ENCODE measurements at regions not wholly inside any gene's neighbourhood (a gene's known extent, or its start where the extent isn't known, plus 50 kb on each side); places are given as distances from the start of the nearest gene placed in this dataset.
"Not testable (repeated sequence)": the region's sequence is repeated elsewhere in the genome, so short reads cannot be mapped to it uniquely, and the experiment has no call there.

- DNase-seq = no peak
Observed at GRCh38 chr5:172525307-172525995, 71.1 kb upstream of the SH3PXD2B start.

GRCh38 chr5:172524573-172525021 is 70.3 kb upstream of the SH3PXD2B start:
- DNase-seq = no peak

DNA sequence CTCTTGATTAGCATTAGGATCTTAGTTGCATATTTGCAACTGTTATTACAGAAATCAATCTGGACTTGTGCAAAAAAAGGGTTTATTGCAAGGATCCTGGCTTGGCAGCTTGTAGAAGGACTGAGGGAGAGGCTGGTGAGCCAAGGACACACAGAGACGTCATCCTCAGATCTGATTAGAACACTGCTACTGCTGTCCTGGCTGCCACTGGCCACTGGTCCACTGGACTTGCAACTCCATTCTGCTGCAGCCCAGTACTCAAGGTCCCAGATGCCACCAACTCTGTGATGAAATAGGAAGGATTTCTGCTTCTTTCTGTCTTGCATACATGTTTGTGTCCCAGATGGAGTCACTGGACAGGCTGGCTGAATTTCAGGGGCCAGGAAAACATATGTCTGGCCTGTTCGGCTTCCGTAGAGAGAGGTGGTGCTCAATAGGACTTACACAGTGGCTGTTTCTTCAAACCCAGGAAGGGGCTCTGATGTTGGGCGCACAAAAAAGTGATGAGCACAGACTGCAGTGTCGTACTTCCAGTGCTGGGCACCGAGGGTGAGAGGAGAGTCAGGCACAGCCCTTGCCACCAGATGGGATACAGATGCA is 68.9 kb upstream of the SH3PXD2B start:
- no peak for DNase-seq

DNA sequence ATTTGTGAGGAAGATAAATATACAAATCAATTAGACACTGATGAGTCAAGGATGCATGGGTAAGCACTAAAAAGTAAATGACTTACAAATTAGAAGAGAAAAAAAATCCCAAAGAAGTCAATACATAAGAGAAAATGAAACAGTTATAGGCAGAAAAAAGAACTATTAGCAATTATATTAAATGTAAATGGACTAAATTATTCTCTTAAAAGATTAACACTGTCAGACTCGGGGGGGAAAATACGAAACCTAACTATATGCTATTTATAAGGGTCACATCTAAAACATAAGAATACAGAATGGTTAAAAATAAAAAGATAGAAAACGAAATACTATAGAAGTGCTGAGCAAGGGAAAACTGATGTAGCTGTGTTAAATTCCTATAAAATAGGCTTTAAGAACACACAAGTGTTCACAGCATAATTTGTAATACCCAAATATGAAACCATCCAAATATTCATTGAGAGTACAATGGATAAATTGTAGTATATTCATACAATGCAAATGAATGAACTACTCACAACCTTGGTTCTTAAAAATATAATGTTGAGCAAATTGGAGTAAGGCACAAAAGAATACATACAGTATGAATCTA is 67.1 kb upstream of the SH3PXD2B start:
- DNase-seq = no peak

DNA sequence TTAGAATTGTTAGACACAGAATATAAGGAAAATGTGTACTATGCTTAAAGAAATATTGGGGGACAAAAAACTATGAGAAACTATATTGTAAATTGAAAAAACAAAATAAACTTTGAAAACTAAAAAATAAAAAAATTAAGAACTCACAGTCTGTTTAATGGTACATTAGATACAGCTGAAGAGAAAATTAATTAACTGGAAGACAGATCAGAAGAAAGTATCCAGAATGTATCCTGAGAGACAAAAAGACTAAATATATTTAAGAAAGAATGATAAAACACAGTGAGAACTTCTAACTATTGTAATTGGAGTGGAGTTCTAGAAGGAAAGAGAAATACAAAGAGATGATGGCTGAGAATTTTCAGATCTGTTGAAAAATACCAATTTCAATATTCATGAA is 57.6 kb upstream of the SH3PXD2B start:
- DNase-seq = no peak

- DNase-seq = no peak
Observed at GRCh38 chr5:172509405-172509781, 55.1 kb upstream of the SH3PXD2B start.

GRCh38 chr5:172508471-172509404 is 54.4 kb upstream of the SH3PXD2B start:
- DNase-seq = no peak

- DNase-seq = not testable (repeated sequence)
Observed at GRCh38 chr5:172507485-172507884, 53.2 kb upstream of the SH3PXD2B start.

DNA sequence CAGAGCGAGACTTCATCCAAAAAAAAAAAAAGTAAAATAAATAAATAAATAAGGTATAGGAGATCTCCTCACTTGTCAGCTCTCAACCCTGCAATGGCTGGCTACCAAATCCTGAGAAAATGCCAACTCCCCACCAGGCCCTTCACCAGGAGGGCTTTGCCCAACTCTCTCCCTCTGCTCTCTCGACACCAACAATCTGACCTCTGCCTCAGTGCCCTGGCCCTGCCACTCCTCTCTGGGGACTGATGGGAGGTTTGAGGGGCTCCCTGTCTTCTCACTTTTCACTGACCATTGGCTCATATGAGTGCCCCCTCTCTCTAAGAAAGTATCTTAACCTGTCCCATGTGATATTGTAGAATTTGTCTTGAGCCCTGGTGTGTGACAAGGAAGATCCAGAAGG is 52.6 kb upstream of the SH3PXD2B start:
- DNase-seq = no peak

DNA sequence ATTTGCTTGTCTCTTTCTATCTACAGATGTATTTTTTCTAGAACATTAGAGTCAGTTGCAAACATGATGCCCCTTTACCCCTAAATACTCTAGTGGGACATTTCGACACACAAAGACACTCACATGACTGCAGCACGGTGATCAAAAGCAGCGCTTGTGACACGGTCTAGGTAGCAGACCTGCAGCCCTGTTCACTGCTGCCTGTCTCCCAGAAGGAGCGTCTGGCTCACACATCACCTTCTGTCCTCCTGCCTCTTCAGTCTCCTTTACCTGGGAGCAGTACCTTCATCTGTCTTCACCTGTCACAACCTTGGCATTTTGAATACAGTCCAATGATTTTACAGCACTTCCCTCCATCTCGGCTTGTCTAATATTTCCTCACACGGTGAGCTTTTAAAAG is 51.9 kb upstream of the SH3PXD2B start:
- DNase-seq = no peak

- no peak for DNase-seq
Observed at GRCh38 chr5:172505845-172506244, 51.5 kb upstream of the SH3PXD2B start.

DNA sequence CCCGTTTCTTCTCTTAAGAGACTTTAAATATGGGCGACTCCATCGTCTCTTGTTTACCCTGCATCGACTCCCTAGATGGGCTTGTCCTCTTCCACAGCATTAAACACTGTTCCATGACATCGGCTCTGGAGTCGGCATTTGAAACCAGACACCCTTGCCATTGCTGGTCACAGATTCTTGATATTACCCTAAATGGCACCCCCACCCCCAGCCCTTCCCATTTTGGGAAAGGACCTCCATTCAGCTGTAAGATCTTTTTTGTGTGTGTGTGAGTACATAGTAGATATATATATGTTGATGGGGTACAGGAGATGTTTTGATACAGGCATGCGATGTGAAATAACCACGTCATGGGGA is 51.1 kb upstream of the SH3PXD2B start:
- DNase-seq = no peak

- DNase-seq = no peak
Observed at GRCh38 chr5:172504701-172505402, 50.5 kb upstream of the SH3PXD2B start.

DNA sequence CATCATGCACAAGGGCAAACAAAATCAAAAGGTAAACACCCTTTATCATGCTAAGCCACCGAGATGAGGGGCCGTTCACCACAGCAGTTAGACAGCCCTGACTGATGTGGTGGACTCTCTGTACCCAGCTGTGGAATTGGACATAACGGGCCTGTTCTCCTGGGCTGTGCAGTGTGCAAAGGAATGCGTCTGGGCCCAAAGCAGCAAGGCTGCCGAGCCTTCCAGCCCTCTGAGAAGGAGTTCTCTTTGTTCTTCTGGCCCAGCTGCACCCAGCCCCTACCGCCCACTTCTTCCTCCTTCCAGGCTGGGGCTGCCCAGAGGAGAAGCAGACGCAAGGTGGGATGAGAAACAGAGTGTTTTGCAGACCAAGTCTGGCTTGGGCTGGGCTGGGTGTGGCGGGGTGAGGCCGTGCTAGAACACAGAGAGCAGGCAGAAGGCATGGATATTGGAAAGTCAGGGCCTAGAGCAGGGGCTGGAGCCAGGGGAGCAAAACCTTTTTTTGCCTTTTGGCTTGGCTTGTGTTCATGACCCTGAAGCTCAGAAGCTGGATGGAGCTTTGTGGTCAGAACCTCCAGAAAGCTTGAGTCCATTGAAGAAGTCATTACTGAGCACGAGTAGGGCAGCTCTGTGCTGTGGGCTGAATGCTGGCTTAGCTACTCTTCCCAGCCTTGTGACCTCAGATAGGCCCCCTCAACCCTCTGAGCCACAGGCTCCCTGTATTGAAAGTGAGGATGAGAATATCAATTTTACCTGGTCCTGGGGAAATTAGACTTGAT is 49.8 kb upstream of the SH3PXD2B start:
- DNase-seq = no peak
